NT2/D1 (cell line): ENCODE measurements at regions not wholly inside any gene's neighbourhood (a gene's known extent, or its start where the extent isn't known, plus 50 kb on each side); places are given as distances from the start of the nearest gene placed in this dataset.

ENCODE experiments used
- DNase-seq: peaks from one replicate; pipeline ENCODE4 v3.0.0-alpha.2; 2011; ENCODE audit warnings: low read depth, low spot score
- H3K27me3 ChIP-seq: 2 replicates; pipeline ENCODE4 v1.6.0; 2011; ENCODE audit warnings: mild to moderate bottlenecking; ENCODE audit not compliant: insufficient read length, insufficient read depth
- H3K36me3 ChIP-seq: 2 replicates; pipeline ENCODE4 v1.6.1; 2011; ENCODE audit warnings: mild to moderate bottlenecking, low read length, mixed read lengths; ENCODE audit not compliant: insufficient read depth, insufficient read length
- H3K4me1 ChIP-seq: 2 replicates; pipeline ENCODE4 v1.5.1; 2011; ENCODE audit not compliant: insufficient read depth, insufficient read length
- H3K4me3 ChIP-seq: 2 replicates; pipeline ENCODE4 v1.5.1; 2011; ENCODE audit warnings: low read depth; ENCODE audit not compliant: insufficient read length
- H3K9ac ChIP-seq: 2 replicates; pipeline ENCODE4 v1.6.0; 2011; ENCODE audit warnings: low read depth; ENCODE audit not compliant: insufficient read length
- H3K9me3 ChIP-seq: 2 replicates; pipeline ENCODE4 v1.5.1; 2011; ENCODE audit warnings: mild to moderate bottlenecking, low read length; ENCODE audit not compliant: insufficient read depth
- SUZ12 ChIP-seq: IDR thresholded peaks from 2 replicates; pipeline ENCODE4 v1.6.1; 2011; ENCODE audit not compliant: insufficient read length, insufficient read depth; ENCODE audit errors: extremely low read depth
- YY1 ChIP-seq: IDR thresholded peaks from 2 replicates; pipeline ENCODE4 v1.6.1; 2011; ENCODE audit not compliant: insufficient read length, insufficient read depth
- ZNF274 ChIP-seq: IDR thresholded peaks from 2 replicates; pipeline ENCODE4 v1.6.1; 2011; ENCODE audit warnings: mild to moderate bottlenecking, low read depth, low read length

DNA sequence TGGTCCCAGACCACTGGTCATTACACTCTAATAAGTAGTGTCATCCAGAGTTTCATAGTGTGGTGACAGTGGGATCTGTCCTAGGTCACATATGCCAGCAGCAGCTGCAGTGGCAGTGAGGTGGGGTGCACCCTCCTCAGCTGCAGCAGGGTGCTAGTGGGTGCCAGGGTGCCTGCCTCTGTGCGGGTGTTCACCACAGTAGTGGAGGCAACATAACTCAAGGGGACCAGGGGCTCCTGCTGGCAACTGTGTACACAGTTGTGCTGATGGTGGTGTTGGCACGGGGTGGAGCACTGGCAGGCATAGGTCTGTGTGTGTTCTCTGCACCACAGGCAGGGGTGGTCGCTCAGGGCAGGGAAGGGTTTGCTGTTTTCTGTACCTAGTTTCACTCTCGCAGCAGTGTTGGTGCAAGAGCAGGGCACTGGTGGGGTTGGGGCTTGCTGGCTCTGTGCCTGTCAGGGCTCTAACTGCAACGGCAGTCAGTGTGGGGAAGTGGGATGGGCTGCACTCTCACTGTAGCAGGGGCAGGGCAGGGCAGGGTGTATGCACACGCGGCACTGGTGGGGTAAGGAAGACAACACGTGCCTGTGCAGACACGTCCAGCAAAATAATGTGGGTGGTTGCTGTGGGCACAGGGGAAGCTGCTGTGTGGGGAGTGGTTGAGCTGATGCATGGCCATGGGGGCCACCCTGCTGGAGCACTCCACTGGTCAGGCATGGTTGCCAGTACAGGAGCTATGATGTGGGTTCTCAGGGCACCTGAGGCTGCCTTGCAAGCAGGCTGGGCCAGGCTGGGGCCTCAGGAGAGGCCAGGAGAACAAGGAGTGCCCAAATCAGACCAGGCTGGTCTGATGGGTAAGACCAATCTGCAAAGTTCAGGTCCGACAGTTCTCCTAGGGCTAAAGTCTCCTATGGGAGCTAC is 226.6 kb downstream of the MEIS1 start:
- Histone ChIP-seq H3K9me3 (no peaks in the 10 kb centered on the region), H3K4me3 (no peak overlapping the region)

DNA sequence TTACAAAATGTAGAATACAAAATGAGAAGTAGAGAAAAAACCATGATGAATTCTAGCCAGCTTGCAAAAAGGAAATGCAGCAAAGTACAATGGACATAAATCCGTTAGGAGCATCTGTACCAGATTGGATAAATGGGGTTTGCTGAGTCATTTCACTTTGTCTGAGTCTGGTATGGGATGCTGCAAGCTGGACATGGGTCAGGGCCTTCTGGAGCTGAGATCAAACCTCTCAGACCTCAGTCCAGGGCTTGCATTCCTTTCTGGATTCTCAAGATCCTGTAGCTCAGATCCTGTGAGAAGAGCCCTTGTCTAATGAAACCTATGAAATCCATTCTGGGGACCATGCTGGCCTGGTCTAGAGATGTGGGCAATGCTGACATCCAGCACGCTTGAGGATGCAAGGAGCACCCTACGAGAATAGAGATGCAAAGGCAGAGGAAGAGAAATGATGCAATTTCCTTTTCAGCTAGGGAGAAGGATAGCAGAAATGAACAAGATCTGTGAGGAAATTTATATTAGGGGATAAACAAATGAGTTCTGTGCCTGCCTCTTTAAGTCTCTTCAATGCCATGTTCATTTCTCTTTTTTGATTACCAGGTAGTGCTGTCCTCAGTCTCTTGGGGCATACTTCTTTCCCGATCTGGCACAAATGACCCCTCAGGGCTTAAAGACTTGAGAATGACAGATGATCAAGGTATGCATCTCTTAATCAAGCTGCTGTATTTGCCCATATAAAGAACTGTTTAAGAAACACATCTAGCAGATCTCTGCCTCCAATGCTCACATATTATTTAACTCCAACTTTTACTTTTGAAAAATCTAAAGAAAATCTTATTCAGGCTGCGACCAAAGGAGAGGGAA is 230.4 kb downstream of the MEIS1 start:
- no peaks in the 10 kb centered on the region for H3K4me1 ChIP-seq
- TF ChIP-seq YY1 (no peak), ZNF274 (no peak), SUZ12 (no peak)
- no peaks in the 10 kb centered on the region for H3K9me3 ChIP-seq
- H3K4me3 ChIP-seq = no peak overlapping the region
- H3K36me3 ChIP-seq = no peaks in the 10 kb centered on the region
- no peak overlapping the region for H3K9ac ChIP-seq
- H3K27me3 ChIP-seq = no peaks in the 10 kb centered on the region
- no peak for DNase-seq

More for the DNA sequence above, 226.6 kb downstream of the MEIS1 start:
- no peak overlapping the region for H3K9ac ChIP-seq
- no peaks in the 10 kb centered on the region for H3K36me3 ChIP-seq
- TF ChIP-seq SUZ12 = no peak
- no peak for TF ChIP-seq YY1
- TF ChIP-seq ZNF274 = no peak
- DNase-seq = no peak
- H3K4me1 ChIP-seq = no peaks in the 10 kb centered on the region
- no peaks in the 10 kb centered on the region for H3K27me3 ChIP-seq

DNA sequence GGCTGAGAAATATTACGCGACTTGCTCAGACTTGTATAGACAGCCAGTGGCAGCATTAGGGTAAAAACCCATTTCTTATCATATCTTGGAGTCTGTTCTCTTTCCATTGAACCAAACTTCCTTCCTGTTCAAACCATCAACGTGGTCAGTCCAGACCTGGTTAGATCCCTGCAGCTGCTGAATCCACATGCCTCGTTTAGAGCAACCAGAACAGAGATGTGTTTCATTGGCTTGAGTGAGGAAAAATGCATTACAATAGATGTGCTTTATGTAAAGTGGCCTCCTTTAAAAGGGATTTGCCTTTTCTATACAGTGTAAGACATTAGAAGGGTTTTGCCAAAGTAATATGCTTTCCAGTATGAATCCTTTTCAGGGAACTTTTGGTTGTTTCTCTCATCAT is 232.4 kb downstream of the MEIS1 start:
- Histone ChIP-seq H3K4me1 (no peaks in the 10 kb centered on the region), H3K9ac (no peak overlapping the region), H3K4me3 (no peak overlapping the region), H3K36me3 (no peaks in the 10 kb centered on the region), H3K27me3 (no peaks in the 10 kb centered on the region), H3K9me3 (no peaks in the 10 kb centered on the region)
- no peak for TF ChIP-seq SUZ12
- TF ChIP-seq YY1 = no peak
- TF ChIP-seq ZNF274 = no peak
- peak; percentile 13 for DNase-seq

DNA sequence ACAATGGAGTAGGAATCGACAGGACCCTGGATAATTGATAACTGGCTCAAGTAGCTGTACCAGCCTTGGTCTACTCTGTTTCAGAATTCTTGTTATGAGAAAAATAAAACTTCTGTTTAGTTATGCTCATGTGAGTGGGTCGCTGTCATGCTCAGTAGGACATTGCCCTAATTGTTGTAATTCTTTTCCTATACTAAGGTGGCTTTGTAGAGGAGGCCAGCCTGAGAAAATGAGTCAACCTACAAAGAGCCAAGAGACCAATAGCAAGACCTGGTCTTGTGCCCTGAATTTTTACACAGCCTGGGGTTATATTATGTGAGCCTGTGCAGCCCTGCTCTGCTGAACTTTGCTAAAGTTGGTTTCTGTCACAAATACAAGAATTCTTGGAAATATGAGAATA is 238.4 kb downstream of the MEIS1 start:
- no peak overlapping the region for H3K9ac ChIP-seq
- no peak for DNase-seq
- H3K27me3 ChIP-seq = no peaks in the 10 kb centered on the region
- TF ChIP-seq YY1 (no peak), SUZ12 (no peak), ZNF274 (no peak)
- no peaks in the 10 kb centered on the region for H3K4me1 ChIP-seq
- H3K36me3 ChIP-seq = no peaks in the 10 kb centered on the region
- no peak overlapping the region for H3K4me3 ChIP-seq
- no peaks in the 10 kb centered on the region for H3K9me3 ChIP-seq

DNA sequence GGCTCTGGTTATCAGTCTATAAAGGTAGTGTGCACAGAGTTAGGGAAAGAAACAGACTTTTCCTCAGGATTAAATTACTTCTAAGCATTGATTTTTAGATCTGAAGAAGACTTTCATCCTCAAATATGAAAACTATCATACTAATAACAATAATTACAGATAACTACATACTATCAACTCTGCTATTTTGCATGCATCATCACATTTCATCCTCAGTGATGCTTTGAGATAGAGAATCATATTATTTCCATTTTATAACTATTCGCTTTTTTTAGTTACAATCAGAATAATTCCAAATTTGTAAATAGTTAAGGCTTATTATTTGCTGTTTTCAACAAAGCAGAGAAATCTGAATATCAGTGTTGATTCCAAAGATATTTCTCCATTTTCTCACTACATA is 239.2 kb downstream of the MEIS1 start:
- TF ChIP-seq YY1 (no peak), ZNF274 (no peak), SUZ12 (no peak)
- H3K9ac ChIP-seq = no peak overlapping the region
- H3K27me3 ChIP-seq = no peaks in the 10 kb centered on the region
- H3K9me3 ChIP-seq = no peaks in the 10 kb centered on the region
- no peaks in the 10 kb centered on the region for H3K36me3 ChIP-seq
- DNase-seq = no peak
- H3K4me3 ChIP-seq = no peak overlapping the region
- no peaks in the 10 kb centered on the region for H3K4me1 ChIP-seq

DNA sequence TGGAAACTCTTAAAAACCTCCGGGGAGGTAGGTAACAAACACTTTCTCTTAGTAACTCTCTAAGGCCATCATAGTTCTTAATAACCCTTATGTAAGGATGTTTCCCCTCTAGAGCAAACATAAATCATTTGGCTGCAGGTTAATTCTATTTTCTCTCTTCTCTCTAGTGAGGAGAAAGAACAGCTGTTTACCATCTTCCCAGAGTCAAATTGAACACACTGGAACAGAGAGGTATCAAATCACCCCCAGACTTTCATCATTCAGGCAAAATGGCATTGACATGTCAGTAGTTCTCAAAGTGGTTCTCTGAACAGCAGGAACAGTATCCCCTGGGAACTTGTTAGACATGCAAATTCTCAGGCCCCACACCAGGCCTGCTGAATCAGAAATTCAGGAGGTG is 240.7 kb downstream of the MEIS1 start:
- Histone ChIP-seq H3K9me3 (no peaks in the 10 kb centered on the region), H3K9ac (no peak overlapping the region), H3K27me3 (no peaks in the 10 kb centered on the region), H3K4me3 (no peak overlapping the region), H3K4me1 (no peaks in the 10 kb centered on the region), H3K36me3 (no peaks in the 10 kb centered on the region)
- no peak for DNase-seq
- TF ChIP-seq YY1 (no peak), ZNF274 (no peak), SUZ12 (no peak)

DNA sequence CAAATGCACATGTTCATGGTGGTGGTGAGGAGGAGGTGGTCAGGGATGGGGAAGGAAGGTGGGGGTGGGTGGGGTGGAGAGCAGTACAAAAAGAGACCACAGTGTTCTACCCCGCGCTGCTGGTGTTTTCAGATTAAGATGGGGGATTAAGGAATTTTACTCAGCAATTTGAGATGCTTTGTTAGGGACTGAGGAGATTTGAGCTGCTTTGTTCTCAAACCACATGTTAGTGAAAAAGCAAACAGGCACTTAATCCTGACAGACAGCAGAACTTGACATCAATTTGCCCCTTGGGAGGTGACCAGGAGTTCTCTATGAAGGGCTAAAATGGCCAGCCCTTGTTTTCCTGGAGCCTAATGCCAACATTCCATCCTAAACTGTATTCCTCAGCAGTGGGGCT is 244.5 kb downstream of the MEIS1 start:
- TF ChIP-seq YY1 (no peak), ZNF274 (no peak), SUZ12 (no peak)
- no peak overlapping the region for H3K9ac ChIP-seq
- H3K4me3 ChIP-seq = no peak overlapping the region
- H3K4me1 ChIP-seq = no peaks in the 10 kb centered on the region
- H3K36me3 ChIP-seq = no peaks in the 10 kb centered on the region
- no peaks in the 10 kb centered on the region for H3K9me3 ChIP-seq
- peak; percentile 74 for DNase-seq
- H3K27me3 ChIP-seq = no peaks in the 10 kb centered on the region
